Neuronal stem cell (in vitro differentiated cells): ENCODE measurements at regions not wholly inside any gene's neighbourhood (a gene's known extent, or its start where the extent isn't known, plus 50 kb on each side); places are given as distances from the start of the nearest gene placed in this dataset.

Experiments
- DNase-seq: peaks from one replicate; pipeline ENCODE4 v3.0.0-alpha.2; 2013; ENCODE audit warnings: low spot score
- H2AFZ ChIP-seq: one replicate; pipeline ENCODE4 v1.6.1; 2013; ENCODE audit warnings: mild to moderate bottlenecking, low read length, inconsistent platforms
- H2AK5ac ChIP-seq: 2 replicates; pipeline ENCODE4 v1.6.1; 2013; ENCODE audit warnings: low read depth, mild to moderate bottlenecking, inconsistent platforms, low read length, moderate library complexity, mixed read lengths
- H2BK120ac ChIP-seq: 2 replicates; pipeline ENCODE4 v1.6.1; 2013; ENCODE audit warnings: low read depth, mild to moderate bottlenecking, inconsistent platforms, low read length, moderate library complexity, mixed read lengths
- H2BK12ac ChIP-seq: one replicate; pipeline ENCODE4 v1.6.1; 2013; ENCODE audit warnings: low read length, inconsistent platforms
- H2BK15ac ChIP-seq: 2 replicates; pipeline ENCODE4 v1.6.1; 2013; ENCODE audit warnings: mild to moderate bottlenecking, low read length, inconsistent platforms, mixed read lengths
- H2BK5ac ChIP-seq: one replicate; pipeline ENCODE4 v1.6.1; 2013; ENCODE audit warnings: inconsistent platforms, mild to moderate bottlenecking, low read length, moderate library complexity
- H3K14ac ChIP-seq: one replicate; pipeline ENCODE4 v1.6.1; 2013; ENCODE audit warnings: low read length, inconsistent platforms
- H3K18ac ChIP-seq: 2 replicates; pipeline ENCODE4 v1.6.1; 2013; ENCODE audit warnings: low read length, inconsistent platforms
- H3K23ac ChIP-seq: 2 replicates; pipeline ENCODE4 v1.6.1; 2013; ENCODE audit warnings: low read depth, mild to moderate bottlenecking, mixed read lengths, low read length, inconsistent platforms; ENCODE audit not compliant: poor library complexity
- H3K27ac ChIP-seq: replicated peaks from 3 replicates; pipeline ENCODE4 v1.5.1; 2013; ENCODE audit warnings: low read length, inconsistent platforms
- H3K27me3 ChIP-seq, 3 experiments: 2 replicates each; pipeline ENCODE4 v1.6.1; 2013; ENCODE audit warnings: low read length in 3 of 3, mild to moderate bottlenecking in 2 of 3, inconsistent platforms in 1 of 3, low read depth in 1 of 3, mixed read lengths in 1 of 3, moderate library complexity in 1 of 3; ENCODE audit not compliant: control insufficient read depth in 3 of 3, insufficient read depth in 3 of 3
- H3K36me3 ChIP-seq, 2 donors: replicated peaks in 1 of 2; 2 replicates each; pipeline ENCODE4 v1.6.1; 2013; ENCODE audit warnings: low read length in 2 of 2; ENCODE audit not compliant: control insufficient read depth in 2 of 2, insufficient read depth in 2 of 2
- H3K4ac ChIP-seq: 2 replicates; pipeline ENCODE4 v1.6.1; 2013; ENCODE audit warnings: inconsistent platforms, mild to moderate bottlenecking, low read length, moderate library complexity
- H3K4me1 ChIP-seq, 2 donors: 1 replicate in 1 of 2; 2 replicates in 1 of 2; pipeline ENCODE4 v1.6.1; 2013; ENCODE audit warnings: low read length in 2 of 2, low read depth in 1 of 2; ENCODE audit not compliant: control insufficient read depth in 2 of 2, insufficient read depth in 1 of 2
- H3K4me2 ChIP-seq: one replicate; pipeline ENCODE4 v1.6.1; 2013; ENCODE audit warnings: mild to moderate bottlenecking, low read length, inconsistent platforms; ENCODE audit not compliant: insufficient read depth, poor library complexity, severe bottlenecking
- H3K4me3 ChIP-seq, 2 donors: 2 replicates each; pipeline ENCODE4 v1.5.1; 2013; ENCODE audit warnings: low read length in 2 of 2, mild to moderate bottlenecking in 2 of 2, inconsistent platforms in 1 of 2, moderate library complexity in 1 of 2
- H3K79me1 ChIP-seq: one replicate; pipeline ENCODE4 v1.6.1; 2013; ENCODE audit warnings: low read depth, mild to moderate bottlenecking, inconsistent platforms, low read length, moderate library complexity
- H3K9ac ChIP-seq: one replicate; pipeline ENCODE4 v1.6.1; 2013; ENCODE audit warnings: mild to moderate bottlenecking, low read depth, low read length, inconsistent platforms; ENCODE audit not compliant: poor library complexity
- H3K9me3 ChIP-seq, 2 donors: replicated peaks in 1 of 2; 2 replicates each; pipeline versions ENCODE3 to v1.6.1; 2013; ENCODE audit warnings: low read length in 2 of 2, mild to moderate bottlenecking in 2 of 2, inconsistent platforms in 1 of 2, low read depth in 1 of 2, mixed read lengths in 1 of 2, moderate library complexity in 1 of 2; ENCODE audit not compliant: control insufficient read depth in 2 of 2, insufficient read depth in 1 of 2
- H4K8ac ChIP-seq: one replicate; pipeline ENCODE4 v1.6.1; 2013; ENCODE audit warnings: low read depth, mild to moderate bottlenecking, inconsistent platforms, low read length, moderate library complexity
- H4K91ac ChIP-seq: one replicate; pipeline ENCODE4 v1.6.1; 2013; ENCODE audit warnings: low read length, low read depth, mild to moderate bottlenecking, inconsistent platforms; ENCODE audit not compliant: poor library complexity
- WGBS, 2 donors: extraction: QIAGEN DNeasy Blood & Tissue Kit; methylation state at CpG; one replicate each; pipeline ENCODE4 v1.1.7; 2013; ENCODE audit warnings: missing lambda C conversion rate in 2 of 2, mixed read lengths in 1 of 2; ENCODE audit not compliant: insufficient read length in 2 of 2, insufficient replicate concordance in 1 of 2; ENCODE audit errors: extremely low coverage in 2 of 2; 5-methylcytosine and 5-hydroxymethylcytosine counted together

GRCh38 chr6:153843420-153843819 is 195.6 kb upstream of the OPRM1 start:
- Histone ChIP-seq H3K27me3 (no peaks in the 10 kb centered on the region), H2AFZ (no peak overlapping the region), H3K4ac (no peak overlapping the region), H3K9ac (no peak overlapping the region), H2AK5ac (no peak overlapping the region), H3K4me3 (no peak overlapping the region), H4K8ac (no peak overlapping the region), H2BK5ac (no peak overlapping the region), H3K9me3 (no peaks in the 10 kb centered on the region), H3K4me1 (no peaks in the 10 kb centered on the region), H2BK120ac (no peak overlapping the region), H4K91ac (no peak overlapping the region), H3K36me3 (no peaks in the 10 kb centered on the region), H3K14ac (no peak overlapping the region), H3K79me1 (no peaks in the 10 kb centered on the region), H3K4me2 (no peak overlapping the region), H3K18ac (no peak overlapping the region), H3K27ac (no peak overlapping the region), H3K23ac (no peak overlapping the region), H2BK12ac (no peak overlapping the region), H2BK15ac (no peak overlapping the region)
- WGBS, 2 donors: no CpG with 5 or more reads among the region's 4 CpGs
- DNase-seq: no peak

GRCh38 chr6:153842491-153842890 is 196.5 kb upstream of the OPRM1 start:
- Histone ChIP-seq H2AFZ (no peak overlapping the region), H2BK5ac (no peak overlapping the region)

GRCh38 chr6:153840039-153840850 is 198.8 kb upstream of the OPRM1 start:
- Histone ChIP-seq H3K14ac (no peak overlapping the region), H4K8ac (no peak overlapping the region), H3K4me2 (no peak overlapping the region), H3K27ac (no peak overlapping the region), H2BK120ac (no peak overlapping the region), H3K4me3 (no peak overlapping the region), H2BK15ac (no peak overlapping the region), H3K9me3 (no peaks in the 10 kb centered on the region), H3K18ac (no peak overlapping the region), H2AK5ac (no peak overlapping the region), H2AFZ (no peak overlapping the region), H3K27me3 (no peaks in the 10 kb centered on the region), H3K36me3 (no peaks in the 10 kb centered on the region), H3K4ac (no peak overlapping the region), H3K23ac (no peak overlapping the region), H3K4me1 (no peaks in the 10 kb centered on the region), H2BK12ac (no peak overlapping the region), H3K79me1 (no peaks in the 10 kb centered on the region), H3K9ac (no peak overlapping the region), H2BK5ac (no peak overlapping the region), H4K91ac (no peak overlapping the region)
- no CpG with 5 or more reads among the region's 3 CpGs for WGBS, 2 donors
- DNase-seq: no peak

More at GRCh38 chr6:153842491-153842890, 196.5 kb upstream of the OPRM1 start:
- no peak overlapping the region for H3K4me3 ChIP-seq
- no peak overlapping the region for H2AK5ac ChIP-seq
- no peak for DNase-seq
- H3K18ac ChIP-seq: no peak overlapping the region
- WGBS, 2 donors: no CpG with 5 or more reads among the region's 9 CpGs
- H2BK12ac ChIP-seq: no peak overlapping the region
- no peak overlapping the region for H3K4me2 ChIP-seq
- H3K27ac ChIP-seq: no peak overlapping the region
- H4K91ac ChIP-seq: no peak overlapping the region
- no peaks in the 10 kb centered on the region for H3K9me3 ChIP-seq
- H2BK15ac ChIP-seq: no peak overlapping the region
- H3K4me1 ChIP-seq: no peaks in the 10 kb centered on the region
- no peak overlapping the region for H3K14ac ChIP-seq
- H3K23ac ChIP-seq: no peak overlapping the region
- H3K79me1 ChIP-seq: no peaks in the 10 kb centered on the region
- no peaks in the 10 kb centered on the region for H3K36me3 ChIP-seq
- H3K9ac ChIP-seq: no peak overlapping the region
- H3K4ac ChIP-seq: no peak overlapping the region
- no peaks in the 10 kb centered on the region for H3K27me3 ChIP-seq
- H2BK120ac ChIP-seq: no peak overlapping the region
- H4K8ac ChIP-seq: no peak overlapping the region

GRCh38 chr6:153832543-153832942 is 206.5 kb upstream of the OPRM1 start:
- Histone ChIP-seq H3K79me1 (no peaks in the 10 kb centered on the region), H3K9me3 (peaks cover 0 to 3% of the 10 kb centered on the region in 2 donors), H2AK5ac (no peak overlapping the region), H4K8ac (peak overlapping the region; percentile 43), H3K4me2 (no peak overlapping the region), H3K23ac (no peak overlapping the region), H3K18ac (no peak overlapping the region), H3K27ac (peak overlapping the region; percentile 24), H3K4me3 (peak overlapping the region in 1 of 2 donors; percentile 36), H3K9ac (peak overlapping the region; percentile 33), H3K36me3 (no peaks in the 10 kb centered on the region), H2BK5ac (no peak overlapping the region), H2BK120ac (no peak overlapping the region), H3K14ac (peak overlapping the region; percentile 11), H2BK12ac (no peak overlapping the region), H4K91ac (no peak overlapping the region), H3K4ac (no peak overlapping the region), H3K4me1 (peaks cover 0 to 4% of the 10 kb centered on the region in 2 donors), H3K27me3 (no peaks in the 10 kb centered on the region), H2BK15ac (no peak overlapping the region), H2AFZ (no peak overlapping the region)
- DNase-seq: no peak
- no CpG with 5 or more reads among the region's 9 CpGs for WGBS, 2 donors
